ENCODE measurements at regions not wholly inside any gene's neighbourhood (a gene's known extent, or its start where the extent isn't known, plus 50 kb on each side); places are given as distances from the start of the nearest gene placed in this dataset.

DNA sequence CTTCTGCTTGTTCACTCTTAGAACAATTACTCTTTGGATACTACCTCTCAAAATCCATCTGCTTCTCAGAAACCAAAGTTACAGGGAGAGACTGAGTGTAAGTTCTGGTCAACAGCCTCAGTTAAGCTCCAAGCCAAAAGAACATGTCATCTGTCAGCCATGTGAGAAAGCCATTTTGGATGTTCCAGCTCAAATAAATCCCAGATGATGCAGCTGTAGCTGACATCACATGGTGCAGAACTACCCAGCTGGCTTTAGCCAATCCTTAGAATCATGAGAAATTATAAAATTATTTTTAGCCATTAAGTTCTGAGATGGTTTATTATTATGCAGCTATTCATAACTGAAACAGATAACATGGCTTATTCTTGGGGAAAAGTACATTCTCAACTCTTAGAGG lies 696.0 kb downstream of the ZNF385D start:
- TF ChIP-seq CTCF (conservative IDR thresholded peaks at IDR 0.05; ENCODE audit: low read depth, low read length) (no peak), EZH2 (IDR thresholded peaks at IDR 0.05; ENCODE audit: borderline replicate concordance, low read depth, low read length, poor library complexity, severe bottlenecking) (no peak)

All from A673 (cell line).